DOHH2 (cell line): ENCODE measurements at regions not wholly inside any gene's neighbourhood (a gene's known extent, or its start where the extent isn't known, plus 50 kb on each side); places are given as distances from the start of the nearest gene placed in this dataset.
"Not testable (repeated sequence)": the region's sequence is repeated elsewhere in the genome, so short reads cannot be mapped to it uniquely, and the experiment has no call there.

Source experiments
- EZH2phosphoT487 ChIP-seq: fragments of 200-600 bp; sonication (generic); IDR thresholded peaks from 2 replicates; pipeline ENCODE4 v1.6.1; 2017; ENCODE audit warnings: borderline replicate concordance, mild to moderate bottlenecking, antibody characterized with exemption, low read length, moderate library complexity, mixed read lengths
- TF ChIP-seq, protein P1 (sequence below): fragments of 200-600 bp; sonication (generic); IDR thresholded peaks from one replicate; pipeline ENCODE4 v1.5.1; 2014; ENCODE audit warnings: antibody characterized with exemption, mild to moderate bottlenecking, low read depth, low read length; ENCODE audit not compliant: poor library complexity, severe bottlenecking

- TF ChIP-seq, protein P1, sequence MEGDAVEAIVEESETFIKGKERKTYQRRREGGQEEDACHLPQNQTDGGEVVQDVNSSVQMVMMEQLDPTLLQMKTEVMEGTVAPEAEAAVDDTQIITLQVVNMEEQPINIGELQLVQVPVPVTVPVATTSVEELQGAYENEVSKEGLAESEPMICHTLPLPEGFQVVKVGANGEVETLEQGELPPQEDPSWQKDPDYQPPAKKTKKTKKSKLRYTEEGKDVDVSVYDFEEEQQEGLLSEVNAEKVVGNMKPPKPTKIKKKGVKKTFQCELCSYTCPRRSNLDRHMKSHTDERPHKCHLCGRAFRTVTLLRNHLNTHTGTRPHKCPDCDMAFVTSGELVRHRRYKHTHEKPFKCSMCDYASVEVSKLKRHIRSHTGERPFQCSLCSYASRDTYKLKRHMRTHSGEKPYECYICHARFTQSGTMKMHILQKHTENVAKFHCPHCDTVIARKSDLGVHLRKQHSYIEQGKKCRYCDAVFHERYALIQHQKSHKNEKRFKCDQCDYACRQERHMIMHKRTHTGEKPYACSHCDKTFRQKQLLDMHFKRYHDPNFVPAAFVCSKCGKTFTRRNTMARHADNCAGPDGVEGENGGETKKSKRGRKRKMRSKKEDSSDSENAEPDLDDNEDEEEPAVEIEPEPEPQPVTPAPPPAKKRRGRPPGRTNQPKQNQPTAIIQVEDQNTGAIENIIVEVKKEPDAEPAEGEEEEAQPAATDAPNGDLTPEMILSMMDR = not testable (repeated sequence)
- TF ChIP-seq EZH2phosphoT487 = not testable (repeated sequence)
Observed at GRCh38 chr2:38137958-38138357, 62.0 kb upstream of the CYP1B1 start.
